Mesenchymal stem cell (in vitro differentiated cells and primary cell): ENCODE measurements at regions not wholly inside any gene's neighbourhood (a gene's known extent, or its start where the extent isn't known, plus 50 kb on each side); places are given as distances from the start of the nearest gene placed in this dataset.
"Not testable (repeated sequence)": the region's sequence is repeated elsewhere in the genome, so short reads cannot be mapped to it uniquely, and the experiment has no call there.

Experiments used
- DNase-seq: peaks from one replicate; pipeline ENCODE4 v3.0.0-alpha.2; 2013
- H2AFZ ChIP-seq: one replicate; pipeline ENCODE4 v1.6.1; 2013; ENCODE audit warnings: low read depth, mild to moderate bottlenecking, control low read depth, inconsistent platforms, low read length, moderate library complexity
- H2AK5ac ChIP-seq: 2 replicates; pipeline ENCODE4 v1.6.1; 2013; ENCODE audit warnings: low read length, moderate library complexity, mild to moderate bottlenecking, inconsistent platforms; ENCODE audit not compliant: severe bottlenecking
- H2BK120ac ChIP-seq: one replicate; pipeline ENCODE4 v1.6.1; 2013; ENCODE audit warnings: low read depth, mild to moderate bottlenecking, inconsistent platforms, low read length, moderate library complexity
- H2BK12ac ChIP-seq, 2 experiments: one replicate each; pipeline ENCODE4 v1.6.1; 2013; ENCODE audit warnings: inconsistent platforms in 2 of 2, low read length in 2 of 2, mild to moderate bottlenecking in 2 of 2, moderate library complexity in 2 of 2, control low read depth in 1 of 2
- H2BK15ac ChIP-seq: one replicate; pipeline ENCODE4 v1.6.1; 2013; ENCODE audit warnings: mild to moderate bottlenecking, low read depth, inconsistent platforms; ENCODE audit not compliant: poor library complexity, severe bottlenecking
- H2BK5ac ChIP-seq: 2 replicates; pipeline ENCODE4 v1.6.1; 2013; ENCODE audit warnings: low read depth, mild to moderate bottlenecking, low read length, control low read depth, inconsistent platforms; ENCODE audit not compliant: poor library complexity, severe bottlenecking
- H3K14ac ChIP-seq, 2 experiments: one replicate each; pipeline ENCODE4 v1.6.1; 2013; ENCODE audit warnings: inconsistent platforms in 2 of 2, low read length in 2 of 2, control low read depth in 1 of 2, mild to moderate bottlenecking in 1 of 2, moderate library complexity in 1 of 2
- H3K18ac ChIP-seq, 2 experiments: one replicate each; pipeline ENCODE4 v1.6.1; 2013; ENCODE audit warnings: inconsistent platforms in 2 of 2, low read length in 2 of 2, control low read depth in 1 of 2, low read depth in 1 of 2, mild to moderate bottlenecking in 1 of 2
- H3K23ac ChIP-seq, 2 experiments: one replicate each; pipeline ENCODE4 v1.6.1; 2013; ENCODE audit warnings: inconsistent platforms in 2 of 2, low read length in 2 of 2, mild to moderate bottlenecking in 2 of 2, moderate library complexity in 2 of 2, control low read depth in 1 of 2
- H3K27ac ChIP-seq: 2 replicates; pipeline ENCODE4 v1.5.1; 2013; ENCODE audit warnings: mild to moderate bottlenecking, moderate library complexity, low read length, control low read depth, inconsistent platforms; ENCODE audit not compliant: poor library complexity, severe bottlenecking
- H3K27me3 ChIP-seq, 2 experiments: 2 replicates each; pipeline versions ENCODE4 v1.6.1 to v1.7.0; 2013; ENCODE audit warnings: low read length in 2 of 2, mild to moderate bottlenecking in 2 of 2, moderate library complexity in 2 of 2, control low read depth in 1 of 2, inconsistent platforms in 1 of 2; ENCODE audit not compliant: control insufficient read depth in 1 of 2, insufficient read depth in 1 of 2
- H3K36me3 ChIP-seq, 2 experiments: 2 replicates each; pipeline versions ENCODE4 v1.6.1 to v1.7.0; 2013; ENCODE audit warnings: low read length in 2 of 2, control low read depth in 1 of 2, inconsistent platforms in 1 of 2, low read depth in 1 of 2, mild to moderate bottlenecking in 1 of 2; ENCODE audit not compliant: insufficient read depth in 2 of 2, control insufficient read depth in 1 of 2
- H3K4ac ChIP-seq, 2 experiments: one replicate each; pipeline ENCODE4 v1.6.1; 2013; ENCODE audit warnings: inconsistent platforms in 2 of 2, low read length in 2 of 2, mild to moderate bottlenecking in 2 of 2, moderate library complexity in 2 of 2, control low read depth in 1 of 2, low read depth in 1 of 2
- H3K4me1 ChIP-seq: 2 replicates; pipeline ENCODE4 v1.6.1; 2013; ENCODE audit warnings: low read depth, low read length, control low read depth; ENCODE audit not compliant: control insufficient read depth, insufficient read depth
- H3K4me2 ChIP-seq: 2 replicates; pipeline ENCODE4 v1.6.1; 2013; ENCODE audit warnings: low read length, mild to moderate bottlenecking, inconsistent platforms; ENCODE audit not compliant: poor library complexity, severe bottlenecking
- H3K4me3 ChIP-seq, 2 experiments: 2 replicates each; pipeline versions ENCODE4 v1.5.1 to v1.7.0; 2013; ENCODE audit warnings: low read length in 2 of 2, mild to moderate bottlenecking in 2 of 2, control low read depth in 1 of 2, low read depth in 1 of 2; ENCODE audit not compliant: insufficient read depth in 1 of 2
- H3K79me1 ChIP-seq: replicated peaks from 2 replicates; pipeline ENCODE4 v1.6.1; 2013; ENCODE audit warnings: mild to moderate bottlenecking, control low read depth, low read length, inconsistent platforms; ENCODE audit not compliant: poor library complexity, severe bottlenecking
- H3K9ac ChIP-seq: 2 replicates; pipeline ENCODE4 v1.7.0; 2013; ENCODE audit warnings: mild to moderate bottlenecking, low read length, moderate library complexity
- H3K9me3 ChIP-seq: 2 replicates; pipeline ENCODE4 v1.7.0; 2013; ENCODE audit warnings: mild to moderate bottlenecking, low read length; ENCODE audit not compliant: control insufficient read depth
- H4K8ac ChIP-seq: one replicate; pipeline ENCODE4 v1.6.1; 2013; ENCODE audit warnings: inconsistent platforms, mild to moderate bottlenecking, low read length, moderate library complexity
- H4K91ac ChIP-seq: one replicate; pipeline ENCODE4 v1.6.1; 2013; ENCODE audit warnings: mild to moderate bottlenecking, low read length, inconsistent platforms
- WGBS: methylation state at CpG from one replicate; pipeline ENCODE4 v1.1.7; 2013; ENCODE audit warnings: mixed read lengths; 5-methylcytosine and 5-hydroxymethylcytosine counted together

GRCh38 chr22:23433127-23434005, 146.7 kb downstream of the IGLL1 start:
- H3K79me1 ChIP-seq, H2AFZ ChIP-seq, H2BK12ac ChIP-seq, H3K27ac ChIP-seq, H3K4me2 ChIP-seq, H4K91ac ChIP-seq, H3K36me3 ChIP-seq, H3K9ac ChIP-seq, H3K14ac ChIP-seq, H3K9me3 ChIP-seq, H3K18ac ChIP-seq, H3K23ac ChIP-seq, H3K4me3 ChIP-seq, H2BK5ac ChIP-seq, H2AK5ac ChIP-seq, DNase-seq, H3K4me1 ChIP-seq, H4K8ac ChIP-seq, H2BK15ac ChIP-seq, H2BK120ac ChIP-seq, H3K4ac ChIP-seq: not testable (repeated sequence)
- 52% methylated on average over 22 of the region's 35 CpGs for WGBS
- H3K27me3 ChIP-seq: peaks cover 0 to 15% of the 10 kb centered on the region in 2 experiments

GRCh38 chr22:23432719-23433118, 147.4 kb downstream of the IGLL1 start:
- not testable (repeated sequence) for H3K9me3 ChIP-seq, H3K27ac ChIP-seq, H2AK5ac ChIP-seq, DNase-seq, H3K9ac ChIP-seq, H3K14ac ChIP-seq, H3K4ac ChIP-seq, H2BK12ac ChIP-seq, H4K8ac ChIP-seq, H3K23ac ChIP-seq, H2AFZ ChIP-seq, H2BK15ac ChIP-seq, H3K36me3 ChIP-seq, H2BK5ac ChIP-seq, H3K4me1 ChIP-seq, H3K4me3 ChIP-seq, H3K4me2 ChIP-seq, H2BK120ac ChIP-seq, H4K91ac ChIP-seq, H3K79me1 ChIP-seq, H3K18ac ChIP-seq
- peaks cover 0 to 15% of the 10 kb centered on the region in 2 experiments for H3K27me3 ChIP-seq
- WGBS: 70% methylated on average over 10 of the region's 10 CpGs

GRCh38 chr22:23431337-23432072, 148.6 kb downstream of the IGLL1 start:
- Histone ChIP-seq H2AK5ac (no peak overlapping the region), H4K91ac (no peak overlapping the region), H3K9me3 (no peaks in the 10 kb centered on the region), H2BK5ac (no peak overlapping the region), H3K27me3 (peaks cover 0 to 15% of the 10 kb centered on the region in 2 experiments), H3K27ac (no peak overlapping the region), H2BK12ac (no peak overlapping the region), H3K4me1 (no peaks in the 10 kb centered on the region), H2BK15ac (no peak overlapping the region), H3K18ac (no peak overlapping the region), H4K8ac (no peak overlapping the region), H2AFZ (no peak overlapping the region), H3K14ac (no peak overlapping the region), H3K23ac (no peak overlapping the region), H3K36me3 (no peaks in the 10 kb centered on the region), H3K4me3 (no peak overlapping the region), H3K79me1 (no peaks in the 10 kb centered on the region), H3K4me2 (no peak overlapping the region), H3K4ac (no peak overlapping the region), H3K9ac (no peak overlapping the region), H2BK120ac (no peak overlapping the region)
- no peak for DNase-seq
- WGBS: 68% methylated on average over 19 of the region's 20 CpGs

GRCh38 chr22:23424551-23425068, 155.5 kb downstream of the IGLL1 start:
- H3K4me3 ChIP-seq, H2AFZ ChIP-seq, H3K18ac ChIP-seq, H3K4me2 ChIP-seq, H4K91ac ChIP-seq, H3K9me3 ChIP-seq, H3K27ac ChIP-seq, H3K79me1 ChIP-seq, H2BK12ac ChIP-seq, H2BK5ac ChIP-seq, H2BK15ac ChIP-seq, H3K36me3 ChIP-seq, H3K14ac ChIP-seq, H2BK120ac ChIP-seq, H2AK5ac ChIP-seq, H3K9ac ChIP-seq, H3K4ac ChIP-seq, H3K23ac ChIP-seq, DNase-seq, H4K8ac ChIP-seq, H3K4me1 ChIP-seq: not testable (repeated sequence)
- H3K27me3 ChIP-seq: peaks cover 10 to 17% of the 10 kb centered on the region in 2 experiments
- 71% methylated on average over 5 of the region's 5 CpGs for WGBS
